ENCODE measurements at regions not wholly inside any gene's neighbourhood (a gene's known extent, or its start where the extent isn't known, plus 50 kb on each side); places are given as distances from the start of the nearest gene placed in this dataset.
A peak's percentile ranks its signal among the peaks of the same experiment; 100 is the strongest.

GRCh38 chr9:13607481-13608441 lies 328.3 kb upstream of the MPDZ start:
- no peak for DNase-seq
- in situ Hi-C loops (cut with HindIII; ENCODE audit: low pct_ligation_motif_present, low pct_unique_long_range_greater_than_20kb, low sequenced_read_pairs) = no loop called here

- DNase-seq = no peak
Measured at GRCh38 chr9:13606586-13606985, 327.1 kb upstream of the MPDZ start.

GRCh38 chr9:13603921-13604320 lies 324.4 kb upstream of the MPDZ start:
- DNase-seq = no peak
- in situ Hi-C loops (cut with HindIII; ENCODE audit: low pct_ligation_motif_present, low pct_unique_long_range_greater_than_20kb, low sequenced_read_pairs) = no loop called here

More at GRCh38 chr9:13606586-13606985, 327.1 kb upstream of the MPDZ start:
- in situ Hi-C loops (cut with HindIII; ENCODE audit: low pct_ligation_motif_present, low pct_unique_long_range_greater_than_20kb, low sequenced_read_pairs) = no loop called here

GRCh38 chr9:13598738-13599137 lies 319.2 kb upstream of the MPDZ start:
- in situ Hi-C loops (cut with HindIII; ENCODE audit: low pct_ligation_motif_present, low pct_unique_long_range_greater_than_20kb, low sequenced_read_pairs) = no loop called here
- no peak for DNase-seq

GRCh38 chr9:13597427-13597826 lies 317.9 kb upstream of the MPDZ start:
- in situ Hi-C loops (cut with HindIII; ENCODE audit: low pct_ligation_motif_present, low pct_unique_long_range_greater_than_20kb, low sequenced_read_pairs) = no loop called here
- DNase-seq = no peak

GRCh38 chr9:13597004-13597403 lies 317.5 kb upstream of the MPDZ start:
- no peak for DNase-seq
- in situ Hi-C loops (cut with HindIII; ENCODE audit: low pct_ligation_motif_present, low pct_unique_long_range_greater_than_20kb, low sequenced_read_pairs) = no loop called here

- DNase-seq = no peak
- in situ Hi-C loops (cut with HindIII; ENCODE audit: low pct_ligation_motif_present, low pct_unique_long_range_greater_than_20kb, low sequenced_read_pairs) = no loop called here
Measured at GRCh38 chr9:13596383-13596970, 317.0 kb upstream of the MPDZ start.

GRCh38 chr9:13590996-13591395 lies 311.5 kb upstream of the MPDZ start:
- no peak for DNase-seq
- in situ Hi-C loops (cut with HindIII; ENCODE audit: low pct_ligation_motif_present, low pct_unique_long_range_greater_than_20kb, low sequenced_read_pairs) = no loop called here

- in situ Hi-C loops (cut with HindIII; ENCODE audit: low pct_ligation_motif_present, low pct_unique_long_range_greater_than_20kb, low sequenced_read_pairs) = no loop called here
- DNase-seq = peak; percentile 34
Measured at GRCh38 chr9:13589034-13589737, 309.7 kb upstream of the MPDZ start.

- in situ Hi-C loops (cut with HindIII; ENCODE audit: low pct_ligation_motif_present, low pct_unique_long_range_greater_than_20kb, low sequenced_read_pairs) = no loop called here
- no peak for DNase-seq
Measured at GRCh38 chr9:13588151-13589033, 308.9 kb upstream of the MPDZ start.

GRCh38 chr9:13587571-13587970 lies 308.1 kb upstream of the MPDZ start:
- no peak for DNase-seq
- in situ Hi-C loops (cut with HindIII; ENCODE audit: low pct_ligation_motif_present, low pct_unique_long_range_greater_than_20kb, low sequenced_read_pairs) = no loop called here

GRCh38 chr9:13586587-13587374 lies 307.3 kb upstream of the MPDZ start:
- DNase-seq = no peak
- in situ Hi-C loops (cut with HindIII; ENCODE audit: low pct_ligation_motif_present, low pct_unique_long_range_greater_than_20kb, low sequenced_read_pairs) = no loop called here

GRCh38 chr9:13580760-13581159 lies 301.3 kb upstream of the MPDZ start:
- in situ Hi-C loops (cut with HindIII; ENCODE audit: low pct_ligation_motif_present, low pct_unique_long_range_greater_than_20kb, low sequenced_read_pairs) = no loop called here
- DNase-seq = no peak

- in situ Hi-C loops (cut with HindIII; ENCODE audit: low pct_ligation_motif_present, low pct_unique_long_range_greater_than_20kb, low sequenced_read_pairs) = no loop called here
- no peak for DNase-seq
Measured at GRCh38 chr9:13580131-13580530, 300.6 kb upstream of the MPDZ start.

GRCh38 chr9:13576101-13576500 lies 296.6 kb upstream of the MPDZ start:
- no peak for DNase-seq
- in situ Hi-C loops (cut with HindIII; ENCODE audit: low pct_ligation_motif_present, low pct_unique_long_range_greater_than_20kb, low sequenced_read_pairs) = no loop called here

- DNase-seq = no peak
- in situ Hi-C loops (cut with HindIII; ENCODE audit: low pct_ligation_motif_present, low pct_unique_long_range_greater_than_20kb, low sequenced_read_pairs) = no loop called here
Measured at GRCh38 chr9:13575558-13575957, 296.1 kb upstream of the MPDZ start.

GRCh38 chr9:13570068-13570974 lies 290.8 kb upstream of the MPDZ start:
- DNase-seq = no peak
- in situ Hi-C loops (cut with HindIII; ENCODE audit: low pct_ligation_motif_present, low pct_unique_long_range_greater_than_20kb, low sequenced_read_pairs) = no loop called here

Data from ACHN (cell line).